Liver (tissue), 8 donors: ENCODE measurements at regions not wholly inside any gene's neighbourhood (a gene's known extent, or its start where the extent isn't known, plus 50 kb on each side); places are given as distances from the start of the nearest gene placed in this dataset.

Experiments
- DNase-seq: peaks from one replicate; pipeline ENCODE4 v3.0.0-alpha.2; 2017; ENCODE audit warnings: low spot score
- H3K27ac ChIP-seq, 2 donors: one replicate each; pipeline ENCODE4 v1.7.0; 2013; ENCODE audit warnings: inconsistent platforms in 2 of 2, low read length in 2 of 2, control low read depth in 1 of 2, low read depth in 1 of 2, mild to moderate bottlenecking in 1 of 2
- H3K27me3 ChIP-seq, 4 donors: one replicate each; pipeline versions ENCODE4 v1.6.1 to v1.7.0; 2013; ENCODE audit warnings: low read length in 3 of 4, inconsistent platforms in 1 of 4, mild to moderate bottlenecking in 1 of 4, moderate library complexity in 1 of 4; ENCODE audit not compliant: control insufficient read depth in 4 of 4, insufficient read depth in 4 of 4
- H3K36me3 ChIP-seq, 4 donors: one replicate each; pipeline versions ENCODE4 v1.6.1 to v1.7.0; 2013; ENCODE audit warnings: low read length in 3 of 4, mild to moderate bottlenecking in 3 of 4, low read depth in 1 of 4, moderate library complexity in 1 of 4; ENCODE audit not compliant: control insufficient read depth in 4 of 4, insufficient read depth in 3 of 4
- H3K4me1 ChIP-seq, 4 donors: one replicate each; pipeline versions ENCODE4 v1.6.1 to v1.7.0; 2013; ENCODE audit warnings: low read length in 3 of 4, mild to moderate bottlenecking in 3 of 4, moderate library complexity in 1 of 4; ENCODE audit not compliant: control insufficient read depth in 4 of 4, insufficient read depth in 4 of 4
- H3K4me3 ChIP-seq, 3 donors: one replicate each; pipeline versions ENCODE4 v1.6.1 to v1.7.0; 2013; ENCODE audit warnings: low read length in 3 of 3, control low read depth in 1 of 3, low read depth in 1 of 3, mild to moderate bottlenecking in 1 of 3
- H3K9ac ChIP-seq, 2 donors: one replicate each; pipeline ENCODE4 v1.7.0; 2013; ENCODE audit warnings: low read length in 2 of 2, mild to moderate bottlenecking in 2 of 2, moderate library complexity in 2 of 2, control low read depth in 1 of 2, low read depth in 1 of 2
- H3K9me3 ChIP-seq, 4 donors: one replicate each; pipeline versions ENCODE4 v1.6.1 to v1.7.0; 2013; ENCODE audit warnings: low read length in 3 of 4; ENCODE audit not compliant: control insufficient read depth in 4 of 4
- ATF3 ChIP-seq: IDR thresholded peaks from 2 replicates; pipeline ENCODE4 v1.6.1; 2016; ENCODE audit warnings: antibody characterized with exemption
- CTCF ChIP-seq: fragments of 150-350 bp; IDR thresholded peaks from 2 replicates; pipeline ENCODE4 v1.5.1; 2017; ENCODE audit warnings: improper control_type of control experiment, low read depth, low read length; ENCODE audit not compliant: missing input control
- EGR1 ChIP-seq, 2 donors: IDR thresholded peaks; 2 replicates each; pipeline ENCODE4 v1.6.1; 2016 to 2018; ENCODE audit warnings: antibody characterized with exemption in 2 of 2, low read depth in 2 of 2
- FOXA1 ChIP-seq: IDR thresholded peaks from 2 replicates; pipeline ENCODE4 v1.6.1; 2016; ENCODE audit warnings: antibody characterized with exemption
- FOXA2 ChIP-seq: IDR thresholded peaks from 2 replicates; pipeline ENCODE4 v1.6.1; 2016; ENCODE audit warnings: antibody characterized with exemption
- GABPA ChIP-seq, 2 donors: IDR thresholded peaks in 1 of 2; conservative IDR thresholded peaks in 1 of 2; 2 replicates each; pipeline ENCODE4 v1.6.1; 2016; ENCODE audit warnings: antibody characterized with exemption in 2 of 2, mild to moderate bottlenecking in 1 of 2, moderate library complexity in 1 of 2
- HNF4A ChIP-seq, 2 donors: conservative IDR thresholded peaks; 2 replicates each; pipeline ENCODE4 v1.6.1; 2016; ENCODE audit warnings: antibody characterized with exemption in 2 of 2, mild to moderate bottlenecking in 2 of 2
- HNF4G ChIP-seq: IDR thresholded peaks from 2 replicates; pipeline ENCODE4 v1.6.1; 2016; ENCODE audit warnings: antibody characterized with exemption
- JUND ChIP-seq, 2 donors: IDR thresholded peaks; 2 replicates each; pipeline ENCODE4 v1.6.1; 2016; ENCODE audit warnings: antibody characterized with exemption in 2 of 2
- MAX ChIP-seq: IDR thresholded peaks from 2 replicates; pipeline ENCODE4 v1.6.1; 2016; ENCODE audit warnings: antibody characterized with exemption
- NR2F2 ChIP-seq: IDR thresholded peaks from 2 replicates; pipeline ENCODE4 v1.6.1; 2016; ENCODE audit warnings: antibody characterized with exemption
- RAD21 ChIP-seq, 2 donors: IDR thresholded peaks; 2 replicates each; pipeline ENCODE4 v1.6.1; 2016; ENCODE audit warnings: antibody characterized with exemption in 2 of 2, mild to moderate bottlenecking in 2 of 2
- REST ChIP-seq: IDR thresholded peaks from 2 replicates; pipeline ENCODE4 v1.6.1; 2016; ENCODE audit warnings: antibody characterized with exemption, mild to moderate bottlenecking
- RXRA ChIP-seq, 2 donors: IDR thresholded peaks; 2 replicates each; pipeline ENCODE4 v1.6.1; 2017 to 2018; ENCODE audit warnings: antibody characterized with exemption in 2 of 2, mild to moderate bottlenecking in 1 of 2
- SP1 ChIP-seq: IDR thresholded peaks from 2 replicates; pipeline ENCODE4 v1.6.1; 2018; ENCODE audit warnings: antibody characterized with exemption, mild to moderate bottlenecking
- TAF1 ChIP-seq: conservative IDR thresholded peaks from 2 replicates; pipeline ENCODE4 v1.6.1; 2016; ENCODE audit warnings: antibody characterized with exemption, mild to moderate bottlenecking
- YY1 ChIP-seq: IDR thresholded peaks from 2 replicates; pipeline ENCODE4 v1.6.1; 2016; ENCODE audit warnings: antibody characterized with exemption, mild to moderate bottlenecking
- ZBTB33 ChIP-seq: IDR thresholded peaks from 2 replicates; pipeline ENCODE4 v1.6.1; 2016; ENCODE audit warnings: antibody characterized with exemption
- WGBS: extraction: QIAGEN DNeasy Blood & Tissue Kit; methylation state at CpG from one replicate; pipeline ENCODE4 v1.1.7; 2013; 5-methylcytosine and 5-hydroxymethylcytosine counted together
- donor health status: healthy.
- donor health status: healthy.
- donor health status: healthy.
- donor health status: healthy.
- donor health status: healthy.

- Histone ChIP-seq H3K27me3 (no peaks in the 10 kb centered on the region), H3K9ac (no peak overlapping the region), H3K27ac (no peak overlapping the region), H3K4me3 (no peak overlapping the region), H3K4me1 (no peaks in the 10 kb centered on the region), H3K9me3 (no peaks in the 10 kb centered on the region), H3K36me3 (no peaks in the 10 kb centered on the region)
- no peak for DNase-seq
- no peak for TF ChIP-seq JUND (IDR thresholded peaks at IDR 0.05)
- no peak for TF ChIP-seq ZBTB33
- no peak for TF ChIP-seq MAX
- TF ChIP-seq GABPA (IDR thresholded peaks at IDR 0.05 in 1 of 2, conservative IDR thresholded peaks at IDR 0.05 in 1 of 2) = no peak
- no peak for TF ChIP-seq TAF1
- TF ChIP-seq FOXA1 = no peak
- TF ChIP-seq YY1 = no peak
- no peak for TF ChIP-seq ATF3
- TF ChIP-seq SP1 = no peak
- no peak for TF ChIP-seq RAD21 (IDR thresholded peaks at IDR 0.05)
- TF ChIP-seq EGR1 (IDR thresholded peaks at IDR 0.05; ENCODE audit: low read depth in 2 of 2) = no peak
- TF ChIP-seq HNF4A (conservative IDR thresholded peaks at IDR 0.05) = no peak
- TF ChIP-seq CTCF = no peak
- TF ChIP-seq FOXA2 = no peak
- 84% methylated on average over 2 of the region's 2 CpGs for WGBS
These were observed 156.0 kb downstream of the EDEM1 start for GRCh38 chr3:5343459-5343858.

GRCh38 chr3:5344707-5345106 lies 157.2 kb downstream of the EDEM1 start:
- H3K4me1 ChIP-seq = no peaks in the 10 kb centered on the region
- 81% methylated on average over 1 of the region's 1 CpG for WGBS
- TF ChIP-seq MAX (no peak), JUND (IDR thresholded peaks at IDR 0.05) (no peak), HNF4G (no peak), FOXA2 (no peak), REST (no peak), FOXA1 (no peak), GABPA (IDR thresholded peaks at IDR 0.05 in 1 of 2, conservative IDR thresholded peaks at IDR 0.05 in 1 of 2) (no peak), RXRA (IDR thresholded peaks at IDR 0.05) (no peak), NR2F2 (no peak), SP1 (no peak), RAD21 (IDR thresholded peaks at IDR 0.05) (no peak), CTCF (no peak), HNF4A (conservative IDR thresholded peaks at IDR 0.05) (no peak), ZBTB33 (no peak), YY1 (no peak), ATF3 (no peak)
- peaks cover 0 to 3% (median 0%) of the 10 kb centered on the region in 4 donors for H3K9me3 ChIP-seq
- no peak overlapping the region for H3K27ac ChIP-seq
- no peaks in the 10 kb centered on the region for H3K27me3 ChIP-seq
- H3K9ac ChIP-seq = no peak overlapping the region
- DNase-seq = no peak
- H3K4me3 ChIP-seq = no peak overlapping the region
- no peaks in the 10 kb centered on the region for H3K36me3 ChIP-seq
